CD4-positive, alpha-beta T cell (primary cell): ENCODE measurements at regions not wholly inside any gene's neighbourhood (a gene's known extent, or its start where the extent isn't known, plus 50 kb on each side); places are given as distances from the start of the nearest gene placed in this dataset.

Experiments used
- ATAC-seq: fragments of 200-7000 bp; cut with Tn5 transposase; one replicate; pipeline ENCODE4 v1.10.0; 2022; ENCODE audit warnings: mild to moderate bottlenecking; ENCODE audit not compliant: poor library complexity
- CTCF ChIA-PET: fragments of 350-600 bp; sonication (Branson Sonifier 250); formaldehyde crosslinking; loops from one replicate; lab custom pipeline; 2021; ENCODE audit warnings: antibody characterized with exemption, inconsistent platforms; lab: Charles Lee
- POLR2A ChIA-PET: fragments of 350-600 bp; sonication (Branson Sonifier 250); formaldehyde crosslinking; loops from one replicate; lab custom pipeline; 2021; ENCODE audit warnings: antibody characterized with exemption, inconsistent platforms; lab: Charles Lee
- DNase-seq, 14 experiments: peaks; one replicate each; pipeline ENCODE4 v3.0.0-alpha.2; 2013 to 2020; ENCODE audit warnings: mixed read lengths in 2 of 14
- H3K27ac ChIP-seq, 2 donors: one replicate each; pipeline versions ENCODE4 v1.5.1 to v1.7.0; 2013; ENCODE audit warnings: low read length in 2 of 2, low read depth in 1 of 2, mild to moderate bottlenecking in 1 of 2
- H3K27me3 ChIP-seq, 2 experiments: 1 replicate in 1 of 2; 2 replicates in 1 of 2; pipeline versions ENCODE4 v1.6.1 to v1.7.0; 2013; ENCODE audit warnings: low read length in 2 of 2, control low read depth in 1 of 2, mild to moderate bottlenecking in 1 of 2, moderate library complexity in 1 of 2; ENCODE audit not compliant: insufficient read depth in 2 of 2, control insufficient read depth in 1 of 2
- H3K36me3 ChIP-seq: one replicate; pipeline ENCODE4 v1.6.1; 2013; ENCODE audit warnings: low read length, control low read depth; ENCODE audit not compliant: insufficient read depth
- H3K4me1 ChIP-seq: one replicate; pipeline ENCODE4 v1.6.1; 2013; ENCODE audit warnings: low read length, control low read depth; ENCODE audit not compliant: insufficient read depth
- H3K4me3 ChIP-seq: one replicate; pipeline ENCODE4 v1.5.1; 2013; ENCODE audit warnings: mild to moderate bottlenecking, low read length, moderate library complexity
- H3K9me3 ChIP-seq, 2 experiments: 1 replicate in 1 of 2; 2 replicates in 1 of 2; pipeline versions ENCODE4 v1.6.1 to v1.7.0; 2013; ENCODE audit warnings: low read length in 2 of 2, mild to moderate bottlenecking in 2 of 2, control low read depth in 1 of 2, moderate library complexity in 1 of 2; ENCODE audit not compliant: control insufficient read depth in 1 of 2, insufficient read depth in 1 of 2
- H3K27ac Mint-ChIP-seq: one replicate; pipeline ENCODE4 v1.8.0; 2020; ENCODE audit warnings: mixed read lengths
- H3K27me3 Mint-ChIP-seq: one replicate; pipeline ENCODE4 v1.8.0; 2021; ENCODE audit warnings: mixed read lengths
- H3K36me3 Mint-ChIP-seq: one replicate; pipeline ENCODE4 v1.8.0; 2021; ENCODE audit warnings: low read depth, mixed read lengths
- H3K4me1 Mint-ChIP-seq: one replicate; pipeline ENCODE4 v1.8.0; 2021; ENCODE audit warnings: low read depth, mixed read lengths
- H3K4me3 Mint-ChIP-seq: one replicate; pipeline ENCODE4 v1.8.0; 2020; ENCODE audit warnings: mild to moderate bottlenecking, mixed read lengths
- H3K9me3 Mint-ChIP-seq: one replicate; pipeline ENCODE4 v1.8.0; 2020; ENCODE audit warnings: mixed read lengths
- CTCF ChIP-seq: fragments of 200-600 bp; IDR thresholded peaks from one replicate; pipeline ENCODE4 v1.8.0; 2022; ENCODE audit warnings: antibody characterized with exemption, mild to moderate bottlenecking
- intact Hi-C, 2 experiments: fragments of 100-400 bp; cut with DNase I in 1 of 2; cut with micrococcal nuclease in 1 of 2; formaldehyde crosslinking; loops; one replicate each; pipeline versions ENCODE4 v1.15.1 to v1.9.0; 2023 to 2025; cut with DNase I, micrococcal nuclease

DNA sequence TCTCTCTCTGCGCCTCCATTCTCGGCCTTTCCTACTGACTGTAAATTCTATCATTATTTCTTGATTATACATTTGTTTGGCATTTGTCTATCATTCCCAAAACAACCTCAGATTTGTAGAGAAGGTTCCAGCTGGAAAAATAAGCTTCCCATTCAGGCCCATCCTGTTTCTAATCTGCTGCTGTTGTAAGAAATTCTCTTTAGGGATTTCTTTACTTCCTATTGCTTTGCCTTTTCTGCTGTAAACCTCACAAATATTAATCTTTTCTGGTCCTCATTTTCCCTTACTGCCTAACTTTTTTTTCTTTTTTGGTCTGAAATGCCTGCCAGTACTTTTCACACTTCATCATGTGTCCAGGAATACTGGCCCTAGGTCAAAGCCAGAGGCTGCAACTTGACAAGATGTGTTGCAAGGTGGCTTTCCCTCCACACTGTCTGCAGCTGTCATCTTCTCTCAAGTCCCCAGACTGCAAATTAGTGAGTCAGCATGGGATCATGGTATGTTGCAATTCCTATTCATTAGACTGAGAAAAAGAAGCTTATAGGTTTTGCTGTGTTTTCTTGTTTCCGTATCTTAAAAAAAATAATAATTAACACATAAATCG lies 858.7 kb upstream of the CHORDC1 start:
- peaks cover 10% of the 10 kb centered on the region for H3K9me3 Mint-ChIP-seq
- no peak overlapping the region for H3K27ac Mint-ChIP-seq
- Histone ChIP-seq H3K9me3 (peaks cover 0 to 4% of the 10 kb centered on the region in 2 experiments), H3K36me3 (no peaks in the 10 kb centered on the region), H3K27ac (no peak overlapping the region), H3K4me1 (no peaks in the 10 kb centered on the region), H3K4me3 (no peak overlapping the region), H3K27me3 (no peaks in the 10 kb centered on the region)
- intact Hi-C loops, result no loop called here
- no peaks in the 10 kb centered on the region for H3K36me3 Mint-ChIP-seq
- no peak for TF ChIP-seq CTCF
- CTCF ChIA-PET, result no interaction called here
- no peaks in the 10 kb centered on the region for H3K27me3 Mint-ChIP-seq
- DNase-seq (no peak), ATAC-seq (no peak)
- POLR2A ChIA-PET, result no interaction called here
- H3K4me1 Mint-ChIP-seq, result no peaks in the 10 kb centered on the region
- no peak overlapping the region for H3K4me3 Mint-ChIP-seq

- Mint-ChIP-seq H3K27me3 (no peaks in the 10 kb centered on the region), H3K4me1 (no peaks in the 10 kb centered on the region), H3K9me3 (peaks cover 6% of the 10 kb centered on the region), H3K27ac (no peak overlapping the region), H3K36me3 (no peaks in the 10 kb centered on the region), H3K4me3 (no peak overlapping the region)
- ChIA-PET CTCF (no interaction called here), POLR2A (no interaction called here)
- H3K27ac ChIP-seq, result no peak overlapping the region
- no peaks in the 10 kb centered on the region for H3K36me3 ChIP-seq
- H3K4me1 ChIP-seq, result no peaks in the 10 kb centered on the region
- DNase-seq (no peak), ATAC-seq (no peak)
- TF ChIP-seq CTCF, result no peak
- intact Hi-C loops, result no loop called here
- peaks cover 0 to 4% of the 10 kb centered on the region in 2 experiments for H3K9me3 ChIP-seq
- no peaks in the 10 kb centered on the region for H3K27me3 ChIP-seq
- no peak overlapping the region for H3K4me3 ChIP-seq
These were observed 855.4 kb upstream of the CHORDC1 start for GRCh38 chr11:91078221-91078620.

GRCh38 chr11:91075032-91075695 lies 852.3 kb upstream of the CHORDC1 start:
- ATAC-seq (no peak), DNase-seq (no peak)
- Mint-ChIP-seq H3K9me3 (peaks cover 6% of the 10 kb centered on the region), H3K27me3 (no peaks in the 10 kb centered on the region), H3K36me3 (no peaks in the 10 kb centered on the region), H3K27ac (no peak overlapping the region), H3K4me3 (no peak overlapping the region), H3K4me1 (no peaks in the 10 kb centered on the region)
- Histone ChIP-seq H3K9me3 (peaks cover 0 to 4% of the 10 kb centered on the region in 2 experiments), H3K27ac (no peak overlapping the region), H3K4me3 (no peak overlapping the region), H3K4me1 (no peaks in the 10 kb centered on the region), H3K27me3 (no peaks in the 10 kb centered on the region), H3K36me3 (no peaks in the 10 kb centered on the region)
- intact Hi-C loops, result no loop called here
- ChIA-PET POLR2A (no interaction called here), CTCF (no interaction called here)
- TF ChIP-seq CTCF, result no peak
